ENCODE measurements at regions not wholly inside any gene's neighbourhood (a gene's known extent, or its start where the extent isn't known, plus 50 kb on each side); places are given as distances from the start of the nearest gene placed in this dataset.
A peak's percentile ranks its signal among the peaks of the same experiment; 100 is the strongest.

DNA sequence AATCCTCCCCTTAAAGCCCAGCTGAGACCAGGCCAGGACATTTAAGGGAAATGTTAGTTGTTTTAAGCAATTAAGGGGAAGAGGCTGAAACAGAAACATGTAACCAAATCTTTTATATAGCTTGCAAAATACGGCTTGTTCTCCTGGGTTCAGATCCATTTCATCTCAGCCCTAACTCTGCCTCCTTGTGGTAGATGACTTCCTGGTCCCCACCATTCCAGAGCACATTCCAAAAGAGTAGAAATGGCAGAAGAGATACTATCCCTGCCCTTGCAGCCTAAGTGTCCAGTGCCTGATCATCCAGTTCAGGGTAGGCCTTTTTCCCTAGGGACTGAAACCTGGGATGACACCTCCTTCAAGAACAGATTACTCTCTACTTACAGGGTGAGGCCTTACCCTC is 266.2 kb upstream of the VEPH1 start:
- H3K9me1 ChIP-seq (ENCODE audit: control insufficient read depth, insufficient read depth, low read length) = no peaks in the 10 kb centered on the region
- H3K4me2 ChIP-seq (ENCODE audit: insufficient read depth, low read length) = no peak overlapping the region
- intact Hi-C loops (cut with micrococcal nuclease) = no loop called here
- no peaks in the 10 kb centered on the region for H3K79me2 ChIP-seq (ENCODE audit: control insufficient read depth, insufficient read depth, low read length)
- ATAC-seq = no peak
- no peak overlapping the region for H3K9ac ChIP-seq (ENCODE audit: insufficient read depth in 1 of 2, low read depth in 2 of 2, low read length in 2 of 2)
- no peak for TF ChIP-seq ZNF445 (CRISPR knock-in tag; IDR thresholded peaks at IDR 0.05; ENCODE audit: low read depth)
- peak in 1 of 2 experiments; percentile 33; a peak in 1 of 4 replicates for TF ChIP-seq RAD21 (CRISPR knock-in tag; conservative IDR thresholded peaks at IDR 0.05 in 1 of 2, IDR thresholded peaks at IDR 0.05 in 1 of 2)
- DNase-seq (ENCODE audit: extremely low read depth in 1 of 4, low spot score in 3 of 4) = no peak
- ChIA-PET CTCF (ENCODE audit: low intra/inter-chr PET ratio) (interaction anchor here (0.6 kb wide), 1 partner anchor 1619 kb away, joined by 3 read pairs; no protein-coding TSS in a partner anchor), POLR2A (interaction anchor here (0.7 kb wide), 1 partner anchor 136 kb away, joined by 3 read pairs; no protein-coding TSS in a partner anchor)
- in situ Hi-C loops (cut with MboI) = no loop called here
- H3K36me3 ChIP-seq (ENCODE audit: control insufficient read depth, insufficient read depth, low read length) = no peaks in the 10 kb centered on the region
- no peak overlapping the region for H3K4me3 ChIP-seq
- H3K27ac ChIP-seq (ENCODE audit: extremely low read depth, low read depth, low read length) = no peak overlapping the region
- FAIRE-seq = no peak
- no peaks in the 10 kb centered on the region for H3K27me3 ChIP-seq (ENCODE audit: control insufficient read depth in 2 of 2, insufficient read depth in 2 of 2, low read length in 2 of 2)
- H3K9me3 ChIP-seq (replicated peaks; ENCODE audit: control insufficient read depth, insufficient read depth, low read depth, low read length) = no peaks in the 10 kb centered on the region
- no peaks in the 10 kb centered on the region for H4K20me1 ChIP-seq (replicated peaks; ENCODE audit: control insufficient read depth, insufficient read depth, low read length)
- WGBS (ENCODE audit: insufficient coverage, low coverage, missing lambda C conversion rate) = 0% methylated on average over 1 of the region's 1 CpG
- no TSS peak for BruUV-seq (replicated peaks)
- no peaks in the 10 kb centered on the region for H3K4me1 ChIP-seq (replicated peaks in 1 of 2; ENCODE audit: control insufficient read depth in 2 of 2, insufficient read depth in 2 of 2, low read length in 2 of 2)
- H2AFZ ChIP-seq (ENCODE audit: low read depth, low read length) = 0 out of 2 replicates have a peak overlapping the region, but pooled peaks have one; percentile 2

DNA sequence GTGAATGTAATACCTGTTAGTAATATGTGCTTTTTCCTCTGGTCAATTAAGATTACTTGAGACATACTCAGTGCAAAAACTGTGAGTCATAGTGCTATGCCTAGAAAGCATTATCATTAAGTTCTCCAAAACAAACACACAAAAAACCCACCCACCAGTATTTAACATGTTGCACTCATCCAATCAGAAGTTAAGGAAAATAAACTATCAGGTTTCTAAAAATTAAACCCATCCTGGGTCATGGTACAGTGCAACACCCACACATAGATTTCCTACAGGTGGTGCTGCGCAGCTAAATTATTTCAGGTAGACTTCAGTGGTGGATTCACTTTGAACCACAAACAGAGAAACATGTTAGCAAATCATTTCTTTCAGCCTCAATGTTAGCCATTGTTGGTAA is 264.4 kb upstream of the VEPH1 start:
- Histone ChIP-seq H3K9me1 (ENCODE audit: control insufficient read depth, insufficient read depth, low read length) (no peaks in the 10 kb centered on the region), H3K36me3 (ENCODE audit: control insufficient read depth, insufficient read depth, low read length) (no peaks in the 10 kb centered on the region), H3K79me2 (ENCODE audit: control insufficient read depth, insufficient read depth, low read length) (no peaks in the 10 kb centered on the region), H3K27ac (ENCODE audit: extremely low read depth, low read depth, low read length) (no peak overlapping the region), H3K9me3 (replicated peaks; ENCODE audit: control insufficient read depth, insufficient read depth, low read depth, low read length) (no peaks in the 10 kb centered on the region), H4K20me1 (replicated peaks; ENCODE audit: control insufficient read depth, insufficient read depth, low read length) (no peaks in the 10 kb centered on the region), H3K4me3 (no peak overlapping the region), H3K4me2 (ENCODE audit: insufficient read depth, low read length) (no peak overlapping the region), H3K9ac (ENCODE audit: insufficient read depth in 1 of 2, low read depth in 2 of 2, low read length in 2 of 2) (no peak overlapping the region), H3K27me3 (ENCODE audit: control insufficient read depth in 2 of 2, insufficient read depth in 2 of 2, low read length in 2 of 2) (no peaks in the 10 kb centered on the region), H2AFZ (ENCODE audit: low read depth, low read length) (no peak overlapping the region), H3K4me1 (replicated peaks in 1 of 2; ENCODE audit: control insufficient read depth in 2 of 2, insufficient read depth in 2 of 2, low read length in 2 of 2) (no peaks in the 10 kb centered on the region)
- ChIA-PET POLR2A (interaction anchor here (1.2 kb wide), 1 partner anchor 12 kb away, joined by 5 read pairs; no protein-coding TSS in a partner anchor), CTCF (ENCODE audit: low intra/inter-chr PET ratio) (no interaction called here)
- in situ Hi-C loops (cut with MboI) = no loop called here
- no peak for ATAC-seq
- BruUV-seq (replicated peaks) = no TSS peak
- FAIRE-seq = no peak
- no peak for DNase-seq (ENCODE audit: extremely low read depth in 1 of 4, low spot score in 3 of 4)
- WGBS (ENCODE audit: insufficient coverage, low coverage, missing lambda C conversion rate) = 0% methylated on average over 1 of the region's 1 CpG
- intact Hi-C loops (cut with micrococcal nuclease) = no loop called here
- TF ChIP-seq ZNF408 (CRISPR knock-in tag; IDR thresholded peaks at IDR 0.05; ENCODE audit: low read depth) (no peak), NR4A1 (CRISPR knock-in tag; IDR thresholded peaks at IDR 0.05) (no peak), NR4A1 (tag; IDR thresholded peaks at IDR 0.05) (no peak), OTX1 (CRISPR knock-in tag; IDR thresholded peaks at IDR 0.05) (no peak), ZNF354B (CRISPR knock-in tag; IDR thresholded peaks at IDR 0.05) (no peak), YBX1 (IDR thresholded peaks at IDR 0.05) (no peak), NCOA2 (IDR thresholded peaks at IDR 0.05; ENCODE audit: partially characterized antibody in 2 of 2) (no peak), ZBTB7A (IDR thresholded peaks at IDR 0.05; ENCODE audit: borderline replicate concordance, control insufficient read depth, low read depth, low read length) (no peak), ARNT (IDR thresholded peaks at IDR 0.05) (no peak), ZBED1 (IDR thresholded peaks at IDR 0.05) (no peak), SIN3A (IDR thresholded peaks at IDR 0.05; ENCODE audit: borderline replicate concordance in 2 of 2, control insufficient read depth in 1 of 2, low read depth in 2 of 2, low read length in 2 of 2) (no peak), CBX1 (IDR thresholded peaks at IDR 0.05; ENCODE audit: low read depth) (no peak), MYNN (IDR thresholded peaks at IDR 0.05) (no peak), MYNN (CRISPR knock-in tag; IDR thresholded peaks at IDR 0.05) (no peak), PTBP1 (IDR thresholded peaks at IDR 0.05; ENCODE audit: low read depth, low read length) (no peak)
- TF ChIP-seq, protein P1, sequence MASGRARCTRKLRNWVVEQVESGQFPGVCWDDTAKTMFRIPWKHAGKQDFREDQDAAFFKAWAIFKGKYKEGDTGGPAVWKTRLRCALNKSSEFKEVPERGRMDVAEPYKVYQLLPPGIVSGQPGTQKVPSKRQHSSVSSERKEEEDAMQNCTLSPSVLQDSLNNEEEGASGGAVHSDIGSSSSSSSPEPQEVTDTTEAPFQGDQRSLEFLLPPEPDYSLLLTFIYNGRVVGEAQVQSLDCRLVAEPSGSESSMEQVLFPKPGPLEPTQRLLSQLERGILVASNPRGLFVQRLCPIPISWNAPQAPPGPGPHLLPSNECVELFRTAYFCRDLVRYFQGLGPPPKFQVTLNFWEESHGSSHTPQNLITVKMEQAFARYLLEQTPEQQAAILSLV (tag; IDR thresholded peaks at IDR 0.05) = no peak
